Transverse colon (tissue), 4 donors: ENCODE measurements at regions not wholly inside any gene's neighbourhood (a gene's known extent, or its start where the extent isn't known, plus 50 kb on each side); places are given as distances from the start of the nearest gene placed in this dataset.

Experiments
- DNase-seq: peaks from one replicate; pipeline ENCODE4 v3.0.0-alpha.2; 2019
- H3K27ac ChIP-seq, 4 donors: fragments of 200-600 bp; sonication (generic); 2 replicates each; pipeline ENCODE4 v1.5.1; 2016 to 2018; ENCODE audit warnings: inconsistent platforms in 4 of 4
- H3K27me3 ChIP-seq: fragments of 200-600 bp; sonication (generic); 2 replicates; pipeline ENCODE4 v1.5.1; 2017; ENCODE audit warnings: inconsistent platforms
- H3K36me3 ChIP-seq, 4 donors: fragments of 200-600 bp; sonication (generic); 2 replicates each; pipeline ENCODE4 v1.5.1; 2017 to 2019; ENCODE audit warnings: inconsistent platforms in 4 of 4
- H3K4me1 ChIP-seq, 4 donors: fragments of 200-600 bp; sonication (generic); 2 replicates each; pipeline ENCODE4 v1.5.1; 2017 to 2020; ENCODE audit warnings: inconsistent platforms in 4 of 4
- H3K4me3 ChIP-seq, 4 donors: fragments of 200-600 bp; sonication (generic); 1 replicate in 1 of 4; 2 replicates in 3 of 4; pipeline versions ENCODE4 v1.5.1 to v1.6.1; 2017 to 2019; ENCODE audit warnings: inconsistent platforms in 4 of 4
- H3K9me3 ChIP-seq, 2 donors: fragments of 200-600 bp; sonication (generic); 2 replicates each; pipeline ENCODE4 v1.5.1; 2017 to 2019; ENCODE audit warnings: inconsistent platforms in 2 of 2
- CTCF ChIP-seq, 5 experiments: fragments of 200-600 bp in 3 of 5; fragments of 450-650 bp in 2 of 5; sonication (generic) in 3 of 5; IDR thresholded peaks; 1 replicate in 2 of 5; 2 replicates in 3 of 5; pipeline ENCODE4 v1.5.1; 2016 to 2017; ENCODE audit warnings: antibody characterized with exemption in 5 of 5, inconsistent platforms in 3 of 5, mild to moderate bottlenecking in 2 of 5, moderate library complexity in 1 of 5
- EP300 ChIP-seq: sonication (generic); formaldehyde crosslinking; IDR thresholded peaks from one replicate; pipeline ENCODE4 v1.6.1; 2017; ENCODE audit warnings: antibody characterized with exemption, low read depth
- POLR2A ChIP-seq: fragments of 450-650 bp; IDR thresholded peaks from one replicate; pipeline ENCODE4 v1.6.1; 2016; ENCODE audit warnings: antibody characterized with exemption, mild to moderate bottlenecking, moderate library complexity
- POLR2AphosphoS5 ChIP-seq, 3 donors: sonication (generic); formaldehyde crosslinking; IDR thresholded peaks; one replicate each; pipeline ENCODE4 v1.6.1; 2016; ENCODE audit warnings: antibody characterized with exemption in 3 of 3
- WGBS, 2 donors: methylation state at CpG; one replicate each; pipeline ENCODE4 v1.1.5; 2018; ENCODE audit warnings: low coverage in 1 of 2; 5-methylcytosine and 5-hydroxymethylcytosine counted together
- in situ Hi-C, 4 donors: fragments of 200-750 bp; cut with MboI; loops; one replicate each; pipeline versions ENCODE4 v1.15.0 to v1.15.1; 2017; ENCODE audit warnings: low sequenced_read_pairs in 3 of 4, low pct_ligation_motif_present in 1 of 4, low pct_unique_long_range_greater_than_20kb in 1 of 4
- intact Hi-C: fragments of 100-400 bp; cut with DNase I; formaldehyde crosslinking; loops from one replicate; pipeline ENCODE4 v1.15.1; 2023; ENCODE audit warnings: low total_unique reads

DNA sequence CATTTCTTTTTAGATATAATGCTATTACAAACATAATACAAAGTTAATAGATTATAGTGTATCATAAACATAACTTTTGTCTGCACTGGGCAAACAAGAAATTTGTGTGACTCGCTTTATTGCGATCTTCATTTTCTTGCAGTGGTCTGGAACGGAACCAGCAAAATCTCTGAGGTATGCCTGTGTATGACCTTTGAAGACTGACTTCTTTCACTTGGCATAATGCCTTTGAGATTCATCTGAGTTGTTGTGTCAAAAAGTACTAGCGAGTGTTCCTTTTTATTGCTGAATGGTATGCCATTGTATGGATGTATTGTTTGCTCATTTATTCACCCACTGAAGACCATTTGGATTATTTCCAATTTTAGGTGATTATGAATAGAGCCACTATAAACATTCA lies 69.2 kb downstream of the TANC2 start:
- TF ChIP-seq POLR2AphosphoS5 (IDR thresholded peaks at IDR 0.05) (no peak), EP300 (no peak), POLR2A (no peak)
- intact Hi-C loops (no loop called here), in situ Hi-C loops (no loop called here)
- Histone ChIP-seq H3K9me3 (no peaks in the 10 kb centered on the region), H3K27ac (no peak overlapping the region), H3K4me3 (no peak overlapping the region), H3K36me3 (no peaks in the 10 kb centered on the region), H3K27me3 (no peaks in the 10 kb centered on the region), H3K4me1 (peaks cover under 1 to 24% (median 6%) of the 10 kb centered on the region in 4 donors)
- 55 to 56% methylated on average over 4 of the region's 4 CpGs for WGBS, 2 donors
- no peak for DNase-seq

- H3K36me3 ChIP-seq, result no peaks in the 10 kb centered on the region
- no peaks in the 10 kb centered on the region for H3K9me3 ChIP-seq
- no peak overlapping the region for H3K4me3 ChIP-seq
- H3K27ac ChIP-seq, result no peak overlapping the region
- in situ Hi-C loops, result no loop called here
- TF ChIP-seq POLR2AphosphoS5 (IDR thresholded peaks at IDR 0.05) (no peak), CTCF (IDR thresholded peaks at IDR 0.05) (no peak), EP300 (no peak), POLR2A (no peak)
- peaks cover 2 to 29% (median 8%) of the 10 kb centered on the region in 4 donors for H3K4me1 ChIP-seq
- no peaks in the 10 kb centered on the region for H3K27me3 ChIP-seq
- no peak for DNase-seq
- 30% methylated on average over 3 of the region's 3 CpGs; no CpG with 5 or more reads in 1 of the 2 donors for WGBS, 2 donors
- intact Hi-C loops, result no loop called here
Measured at GRCh38 chr17:63035695-63036094, 69.7 kb downstream of the TANC2 start.

DNA sequence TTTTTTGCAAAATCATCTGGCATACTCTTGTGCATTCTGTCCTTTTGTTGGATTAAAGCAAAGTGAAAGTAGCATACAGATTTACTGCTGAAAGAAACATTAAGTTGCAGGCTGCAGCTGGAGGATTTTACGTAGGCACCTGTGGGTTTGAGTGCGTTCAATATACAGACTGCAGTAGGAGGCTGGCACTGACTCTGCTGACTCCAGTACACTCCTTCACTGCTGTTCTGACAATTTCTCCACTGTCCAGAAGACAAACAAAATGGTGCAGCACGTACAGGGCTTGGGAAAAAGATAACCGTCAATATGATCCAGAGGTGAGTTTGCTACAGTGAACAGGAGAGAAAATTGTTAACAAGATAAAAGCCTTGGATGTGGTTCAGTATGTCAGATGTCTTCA lies 73.3 kb downstream of the TANC2 start:
- Histone ChIP-seq H3K36me3 (no peaks in the 10 kb centered on the region), H3K27me3 (no peaks in the 10 kb centered on the region), H3K27ac (no peak overlapping the region), H3K9me3 (no peaks in the 10 kb centered on the region), H3K4me1 (peaks cover 2 to 23% (median 8%) of the 10 kb centered on the region in 4 donors), H3K4me3 (no peak overlapping the region)
- in situ Hi-C loops (no loop called here), intact Hi-C loops (no loop called here)
- no peak for TF ChIP-seq CTCF (IDR thresholded peaks at IDR 0.05)
- 47 to 57% methylated on average over 2 to 4 of the region's 4 CpGs for WGBS, 2 donors
- no peak for DNase-seq

- Histone ChIP-seq H3K4me1 (peaks cover 2 to 23% (median 8%) of the 10 kb centered on the region in 4 donors), H3K36me3 (no peaks in the 10 kb centered on the region), H3K9me3 (no peaks in the 10 kb centered on the region), H3K4me3 (no peak overlapping the region), H3K27me3 (no peaks in the 10 kb centered on the region), H3K27ac (no peak overlapping the region)
- in situ Hi-C loops, result no loop called here
- no peak for TF ChIP-seq CTCF (IDR thresholded peaks at IDR 0.05)
- no peak for TF ChIP-seq POLR2AphosphoS5 (IDR thresholded peaks at IDR 0.05)
- TF ChIP-seq POLR2A, result no peak
- TF ChIP-seq EP300, result no peak
- 26 to 46% methylated on average over 4 to 5 of the region's 5 CpGs for WGBS, 2 donors
- intact Hi-C loops, result no loop called here
- DNase-seq, result no peak
Measured at GRCh38 chr17:63039899-63040602, 74.0 kb downstream of the TANC2 start.

- peaks cover 2 to 21% (median 8%) of the 10 kb centered on the region in 4 donors for H3K4me1 ChIP-seq
- no peaks in the 10 kb centered on the region for H3K36me3 ChIP-seq
- H3K27ac ChIP-seq, result no peak overlapping the region
- no peaks in the 10 kb centered on the region for H3K27me3 ChIP-seq
- TF ChIP-seq CTCF (IDR thresholded peaks at IDR 0.05) (no peak), EP300 (no peak), POLR2AphosphoS5 (IDR thresholded peaks at IDR 0.05) (no peak), POLR2A (no peak)
- no peaks in the 10 kb centered on the region for H3K9me3 ChIP-seq
- DNase-seq, result no peak
- intact Hi-C loops (no loop called here), in situ Hi-C loops (no loop called here)
- no peak overlapping the region for H3K4me3 ChIP-seq
Measured at GRCh38 chr17:63040816-63041215, 74.8 kb downstream of the TANC2 start.
